Smooth muscle cell (in vitro differentiated cells): ENCODE measurements at regions not wholly inside any gene's neighbourhood (a gene's known extent, or its start where the extent isn't known, plus 50 kb on each side); places are given as distances from the start of the nearest gene placed in this dataset.

Source experiments
- DNase-seq: peaks from one replicate; lab custom pipeline; 2025; ENCODE audit not compliant: unreplicated experiment; lab: John Stamatoyannopoulos, UW
- H2AFZ ChIP-seq: fragments of 200-600 bp; sonication (generic); 2 replicates; pipeline ENCODE4 v1.6.0; 2016; ENCODE audit warnings: antibody characterized with exemption, low read depth, mild to moderate bottlenecking
- H3F3A ChIP-seq: fragments of 200-600 bp; sonication (generic); 2 replicates; pipeline ENCODE4 v1.6.0; 2017; ENCODE audit warnings: antibody characterized with exemption, low read depth
- H3K27ac ChIP-seq: fragments of 200-600 bp; sonication (generic); 2 replicates; pipeline ENCODE4 v1.5.1; 2016; ENCODE audit warnings: low read depth, mild to moderate bottlenecking
- H3K27me3 ChIP-seq: fragments of 200-600 bp; sonication (generic); 2 replicates; pipeline ENCODE4 v1.6.1; 2016; ENCODE audit warnings: low read depth, mild to moderate bottlenecking
- H3K36me3 ChIP-seq: fragments of 200-600 bp; sonication (generic); 2 replicates; pipeline ENCODE4 v1.5.1; 2016; ENCODE audit warnings: low read depth
- H3K4me1 ChIP-seq: fragments of 200-600 bp; sonication (generic); 2 replicates; pipeline ENCODE4 v1.5.1; 2016; ENCODE audit warnings: low read depth
- H3K4me2 ChIP-seq: fragments of 200-600 bp; sonication (generic); 2 replicates; pipeline ENCODE4 v1.6.0; 2016; ENCODE audit warnings: mild to moderate bottlenecking
- H3K4me3 ChIP-seq: fragments of 200-600 bp; sonication (generic); 2 replicates; pipeline ENCODE4 v1.5.1; 2016; ENCODE audit warnings: mild to moderate bottlenecking
- H3K79me2 ChIP-seq: fragments of 200-600 bp; sonication (generic); 2 replicates; pipeline ENCODE4 v1.6.0; 2016; ENCODE audit warnings: low read depth, mild to moderate bottlenecking
- H3K9ac ChIP-seq: fragments of 200-600 bp; sonication (generic); 2 replicates; pipeline ENCODE4 v1.6.0; 2016; ENCODE audit warnings: low read depth
- H3K9me3 ChIP-seq: fragments of 200-600 bp; sonication (generic); replicated peaks from 2 replicates; pipeline ENCODE4 v1.5.1; 2016; ENCODE audit warnings: low read depth
- H4K20me1 ChIP-seq: fragments of 200-600 bp; sonication (generic); 2 replicates; pipeline ENCODE4 v1.6.0; 2016; ENCODE audit warnings: low read depth
- WGBS: methylation state at CpG from one replicate; pipeline ENCODE4 v1.1.7; 2016; ENCODE audit warnings: low lambda C conversion rate; 5-methylcytosine and 5-hydroxymethylcytosine counted together
- TF ChIP-seq, protein P1 (sequence below): fragments of 200-600 bp; sonication (generic); IDR thresholded peaks from 2 replicates; pipeline ENCODE4 v1.5.1; 2017; ENCODE audit warnings: borderline replicate concordance, mild to moderate bottlenecking, antibody characterized with exemption; ENCODE audit not compliant: insufficient read depth, poor library complexity, severe bottlenecking

- TF ChIP-seq, protein P1, sequence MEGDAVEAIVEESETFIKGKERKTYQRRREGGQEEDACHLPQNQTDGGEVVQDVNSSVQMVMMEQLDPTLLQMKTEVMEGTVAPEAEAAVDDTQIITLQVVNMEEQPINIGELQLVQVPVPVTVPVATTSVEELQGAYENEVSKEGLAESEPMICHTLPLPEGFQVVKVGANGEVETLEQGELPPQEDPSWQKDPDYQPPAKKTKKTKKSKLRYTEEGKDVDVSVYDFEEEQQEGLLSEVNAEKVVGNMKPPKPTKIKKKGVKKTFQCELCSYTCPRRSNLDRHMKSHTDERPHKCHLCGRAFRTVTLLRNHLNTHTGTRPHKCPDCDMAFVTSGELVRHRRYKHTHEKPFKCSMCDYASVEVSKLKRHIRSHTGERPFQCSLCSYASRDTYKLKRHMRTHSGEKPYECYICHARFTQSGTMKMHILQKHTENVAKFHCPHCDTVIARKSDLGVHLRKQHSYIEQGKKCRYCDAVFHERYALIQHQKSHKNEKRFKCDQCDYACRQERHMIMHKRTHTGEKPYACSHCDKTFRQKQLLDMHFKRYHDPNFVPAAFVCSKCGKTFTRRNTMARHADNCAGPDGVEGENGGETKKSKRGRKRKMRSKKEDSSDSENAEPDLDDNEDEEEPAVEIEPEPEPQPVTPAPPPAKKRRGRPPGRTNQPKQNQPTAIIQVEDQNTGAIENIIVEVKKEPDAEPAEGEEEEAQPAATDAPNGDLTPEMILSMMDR = no peak
- no peaks in the 10 kb centered on the region for H3K36me3 ChIP-seq
- no peaks in the 10 kb centered on the region for H3K79me2 ChIP-seq
- no peaks in the 10 kb centered on the region for H3K27me3 ChIP-seq
- no peak overlapping the region for H3K4me3 ChIP-seq
- 87% methylated on average over 2 of the region's 2 CpGs for WGBS
- no peak overlapping the region for H3K27ac ChIP-seq
- no peaks in the 10 kb centered on the region for H3K9me3 ChIP-seq
- H3K9ac ChIP-seq = no peak overlapping the region
- H4K20me1 ChIP-seq = no peaks in the 10 kb centered on the region
- no peaks in the 10 kb centered on the region for H3K4me1 ChIP-seq
- no peak overlapping the region for H3K4me2 ChIP-seq
- DNase-seq = no peak
- H3F3A ChIP-seq = no peaks in the 10 kb centered on the region
- no peak overlapping the region for H2AFZ ChIP-seq
Measured at GRCh38 chr14:25628390-25628789, 578.4 kb upstream of the STXBP6 start.

- no peak overlapping the region for H2AFZ ChIP-seq
- no peaks in the 10 kb centered on the region for H3K36me3 ChIP-seq
- H4K20me1 ChIP-seq = no peaks in the 10 kb centered on the region
- WGBS = 49% methylated on average over 2 of the region's 2 CpGs
- TF ChIP-seq, protein P1 = no peak
- H3K9me3 ChIP-seq = no peaks in the 10 kb centered on the region
- no peak overlapping the region for H3K4me2 ChIP-seq
- H3F3A ChIP-seq = no peaks in the 10 kb centered on the region
- DNase-seq = no peak
- no peak overlapping the region for H3K9ac ChIP-seq
- H3K79me2 ChIP-seq = no peaks in the 10 kb centered on the region
- no peaks in the 10 kb centered on the region for H3K27me3 ChIP-seq
- H3K27ac ChIP-seq = no peak overlapping the region
- no peak overlapping the region for H3K4me3 ChIP-seq
- H3K4me1 ChIP-seq = no peaks in the 10 kb centered on the region
Measured at GRCh38 chr14:25626986-25627385, 577.0 kb upstream of the STXBP6 start.

DNA sequence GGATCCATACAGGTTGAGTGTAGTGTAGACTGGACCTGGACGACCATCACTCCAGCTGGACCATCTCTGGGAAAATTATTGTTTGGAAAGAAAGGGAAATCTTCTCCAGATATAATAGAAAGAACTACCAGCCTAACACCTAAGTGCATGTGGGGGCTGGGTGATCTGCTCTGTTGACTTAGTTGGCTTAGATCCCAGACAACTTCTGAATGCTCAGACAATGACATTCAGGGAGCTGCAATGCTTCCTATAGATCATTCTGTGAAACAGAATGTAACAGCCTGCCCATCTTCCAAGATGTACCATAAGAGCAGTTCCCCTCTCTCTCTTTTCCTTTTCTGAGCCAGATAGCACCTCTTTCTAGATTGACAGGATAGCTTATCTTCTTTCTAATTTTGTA lies 572.8 kb upstream of the STXBP6 start:
- no peaks in the 10 kb centered on the region for H3K79me2 ChIP-seq
- WGBS = 69% methylated on average over 1 of the region's 1 CpG

GRCh38 chr14:25620515-25620914 lies 570.6 kb upstream of the STXBP6 start:
- Histone ChIP-seq H3K79me2 (no peaks in the 10 kb centered on the region), H2AFZ (no peak overlapping the region), H3K9me3 (peaks cover 3% of the 10 kb centered on the region), H3F3A (no peaks in the 10 kb centered on the region), H3K4me2 (no peak overlapping the region), H3K4me3 (no peak overlapping the region), H3K4me1 (no peaks in the 10 kb centered on the region), H3K27ac (no peak overlapping the region), H3K9ac (no peak overlapping the region), H4K20me1 (no peaks in the 10 kb centered on the region), H3K36me3 (no peaks in the 10 kb centered on the region), H3K27me3 (no peaks in the 10 kb centered on the region)
- TF ChIP-seq, protein P1 = no peak
- no peak for DNase-seq

More for the DNA sequence above, 572.8 kb upstream of the STXBP6 start:
- DNase-seq = no peak
- H4K20me1 ChIP-seq = no peaks in the 10 kb centered on the region
- TF ChIP-seq, protein P1 = no peak
- H3K9me3 ChIP-seq = peaks cover under 1% of the 10 kb centered on the region
- H3K9ac ChIP-seq = no peak overlapping the region
- no peaks in the 10 kb centered on the region for H3K36me3 ChIP-seq
- no peak overlapping the region for H3K27ac ChIP-seq
- no peak overlapping the region for H2AFZ ChIP-seq
- H3K4me1 ChIP-seq = no peaks in the 10 kb centered on the region
- H3K4me2 ChIP-seq = no peak overlapping the region
- H3K4me3 ChIP-seq = no peak overlapping the region
- H3F3A ChIP-seq = no peaks in the 10 kb centered on the region
- no peaks in the 10 kb centered on the region for H3K27me3 ChIP-seq
